Activated naive CD8-positive, alpha-beta T cell treated with anti-CD3 and anti-CD28 coated beads, Interleukin-2, amount 10 ng/mL, durations not matched to agents 7 days and 5 days (primary cell): ENCODE measurements at regions not wholly inside any gene's neighbourhood (a gene's known extent, or its start where the extent isn't known, plus 50 kb on each side); places are given as distances from the start of the nearest gene placed in this dataset.

ENCODE experiments used
- ATAC-seq: fragments of 150-1000 bp; cut with Tn5 transposase; one replicate; pipeline ENCODE4 v1.10.0; 2021; ENCODE audit warnings: low read depth, moderate library complexity
- POLR2A ChIA-PET: fragments of 350-600 bp; sonication (Branson Sonifier 250); formaldehyde crosslinking; loops from one replicate; lab custom pipeline; 2021; ENCODE audit warnings: antibody characterized with exemption; lab: Charles Lee
- DNase-seq: peaks from one replicate; pipeline ENCODE4 v3.0.0; 2021
- H3K27ac Mint-ChIP-seq: one replicate; pipeline ENCODE4 v1.8.0; 2022; ENCODE audit warnings: mild to moderate bottlenecking, mixed read lengths
- H3K27me3 Mint-ChIP-seq: one replicate; pipeline ENCODE4 v1.8.0; 2022; ENCODE audit warnings: mild to moderate bottlenecking, moderate library complexity, mixed read lengths
- H3K36me3 Mint-ChIP-seq: one replicate; pipeline ENCODE4 v1.8.0; 2021; ENCODE audit warnings: mild to moderate bottlenecking, mixed read lengths
- H3K4me1 Mint-ChIP-seq: one replicate; pipeline ENCODE4 v1.8.0; 2021; ENCODE audit warnings: mixed read lengths
- H3K4me3 Mint-ChIP-seq: one replicate; pipeline ENCODE4 v1.8.0; 2022; ENCODE audit warnings: mild to moderate bottlenecking, moderate library complexity, mixed read lengths
- H3K9me3 Mint-ChIP-seq: one replicate; pipeline ENCODE4 v1.8.0; 2021; ENCODE audit warnings: mixed read lengths

DNA sequence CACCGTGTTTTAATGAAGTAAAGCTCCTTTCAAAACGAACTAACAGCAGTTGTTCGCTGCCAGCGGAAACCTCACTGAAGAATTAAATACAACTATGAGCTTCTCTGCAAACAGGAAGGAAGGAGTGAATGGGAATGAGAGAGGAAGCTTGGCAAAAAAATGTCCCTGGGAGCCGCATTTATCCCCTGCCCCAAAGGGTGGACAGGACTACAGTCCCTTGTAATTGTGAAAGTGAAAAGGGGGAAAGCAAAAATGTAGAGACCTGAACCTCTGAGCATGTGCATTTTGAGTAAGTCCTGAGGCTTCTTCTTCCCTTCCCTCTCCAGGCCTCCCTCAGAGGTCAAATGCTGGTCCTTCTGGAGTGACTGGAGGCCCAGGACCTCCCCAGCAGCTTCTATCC lies 53.8 kb upstream of the BMP2K start:
- Mint-ChIP-seq H3K27ac (peak overlapping the region; percentile 38), H3K4me1 (peaks cover 15% of the 10 kb centered on the region), H3K9me3 (no peaks in the 10 kb centered on the region), H3K4me3 (no peak overlapping the region), H3K27me3 (no peaks in the 10 kb centered on the region), H3K36me3 (no peaks in the 10 kb centered on the region)
- DNase-seq: no peak
- ATAC-seq: no peak
- POLR2A ChIA-PET: interaction anchor here (1.5 kb wide), 1 partner anchor 54 kb away, joined by 4 read pairs; no protein-coding TSS in a partner anchor

DNA sequence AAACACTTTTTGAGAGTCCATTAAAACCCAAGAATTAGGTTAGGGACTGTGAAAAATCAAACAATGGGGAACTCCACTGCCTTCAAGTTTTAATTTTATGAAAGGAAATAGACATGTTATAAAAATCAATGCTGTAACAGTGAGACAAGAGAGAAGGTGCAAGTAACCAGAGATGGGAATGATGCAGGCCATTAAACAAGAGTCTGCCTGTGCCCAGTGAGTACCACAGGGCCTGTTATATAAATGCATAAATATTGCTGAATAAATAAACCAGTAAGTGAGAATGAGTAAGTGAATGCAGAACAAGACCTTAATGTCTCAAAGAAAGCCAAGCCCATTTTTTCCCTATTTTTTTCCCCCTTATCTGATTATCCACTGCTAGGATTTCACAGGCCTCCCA lies 53.3 kb upstream of the BMP2K start:
- Mint-ChIP-seq H3K4me1 (peaks cover 15% of the 10 kb centered on the region), H3K27me3 (no peaks in the 10 kb centered on the region), H3K9me3 (no peaks in the 10 kb centered on the region), H3K27ac (peak overlapping the region; percentile 38), H3K36me3 (no peaks in the 10 kb centered on the region), H3K4me3 (no peak overlapping the region)
- DNase-seq (no peak), ATAC-seq (no peak)
- POLR2A ChIA-PET: no interaction called here
